Left renal pelvis (tissue), 4 donors: ENCODE measurements at regions not wholly inside any gene's neighbourhood (a gene's known extent, or its start where the extent isn't known, plus 50 kb on each side); places are given as distances from the start of the nearest gene placed in this dataset.

Experiments used
- DNase-seq, 4 donors: peaks; one replicate each; pipeline ENCODE4 v3.0.0-alpha.2; 2013; ENCODE audit warnings: low read depth in 4 of 4, low spot score in 3 of 4

- no peak for DNase-seq
Measured at GRCh38 chrX:68898598-68898997, 69.8 kb downstream of the EFNB1 start.

GRCh38 chrX:68897118-68897945 lies 68.5 kb downstream of the EFNB1 start:
- no peak for DNase-seq

- DNase-seq = no peak
Measured at GRCh38 chrX:68896581-68896980, 67.8 kb downstream of the EFNB1 start.

GRCh38 chrX:68895778-68896177 lies 67.0 kb downstream of the EFNB1 start:
- DNase-seq = no peak

- no peak for DNase-seq
Measured at GRCh38 chrX:68895341-68895755, 66.5 kb downstream of the EFNB1 start.

GRCh38 chrX:68894513-68895340 lies 65.9 kb downstream of the EFNB1 start:
- DNase-seq = no peak

GRCh38 chrX:68894142-68894512 lies 65.3 kb downstream of the EFNB1 start:
- no peak for DNase-seq

GRCh38 chrX:68892651-68893050 lies 63.8 kb downstream of the EFNB1 start:
- DNase-seq = no peak

- DNase-seq = no peak
Measured at GRCh38 chrX:68892134-68892533, 63.3 kb downstream of the EFNB1 start.
